Esophagus mucosa (tissue), 1 donor: ENCODE measurements at regions not wholly inside any gene's neighbourhood (a gene's known extent, or its start where the extent isn't known, plus 50 kb on each side); places are given as distances from the start of the nearest gene placed in this dataset.
"Not testable (repeated sequence)": the region's sequence is repeated elsewhere in the genome, so short reads cannot be mapped to it uniquely, and the experiment has no call there.

Source experiments
- ATAC-seq: fragments of 200-7000 bp; cut with Tn5 transposase; one replicate; pipeline ENCODE4 v1.9.1; 2020
- donor health status: DM: yes; HTN: yes; CAD: no.

- ATAC-seq, result no peak
Measured at GRCh38 chr10:83769281-83769820, 370.0 kb upstream of the GHITM start.

GRCh38 chr10:83786701-83787100, 352.6 kb upstream of the GHITM start:
- ATAC-seq, result not testable (repeated sequence)

DNA sequence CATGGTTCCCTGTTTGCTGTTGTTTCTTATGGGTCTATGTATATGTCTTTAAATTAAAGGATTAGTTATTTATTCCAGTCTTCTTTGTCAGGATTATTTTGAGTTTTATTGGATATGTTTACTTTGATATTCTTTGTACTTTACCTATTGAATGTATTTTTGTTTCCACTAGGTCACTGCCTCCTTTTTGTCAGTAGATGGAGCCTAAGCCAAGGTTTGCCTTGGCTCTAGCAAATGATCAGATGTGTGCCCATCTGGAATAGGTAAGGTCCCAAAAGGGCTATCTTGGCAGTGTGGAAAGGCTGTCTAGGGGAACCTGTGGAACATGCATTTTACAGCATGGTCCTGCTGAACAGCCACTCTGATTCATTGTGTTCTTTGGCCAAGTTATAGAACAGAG, 337.3 kb upstream of the GHITM start:
- no peak for ATAC-seq

DNA sequence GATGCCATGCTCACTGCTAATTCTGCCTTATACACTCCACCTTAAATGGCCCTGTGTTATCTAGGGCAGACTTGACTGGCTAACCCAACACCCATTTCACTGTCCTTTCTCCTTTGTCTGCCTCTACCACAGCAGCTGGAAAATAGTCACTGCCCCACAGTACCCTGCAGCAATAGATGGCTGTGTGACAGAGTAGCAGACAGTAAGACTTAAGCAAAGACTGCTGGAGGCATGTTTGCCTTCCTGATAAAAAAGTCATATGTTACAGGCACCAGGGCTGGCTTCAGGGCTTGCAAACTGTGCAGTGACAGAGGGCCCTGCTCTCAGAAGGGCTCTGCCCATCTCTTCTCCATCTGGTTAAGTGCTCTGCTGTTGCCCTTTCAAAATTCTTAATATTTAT, 332.6 kb upstream of the GHITM start:
- no peak for ATAC-seq

DNA sequence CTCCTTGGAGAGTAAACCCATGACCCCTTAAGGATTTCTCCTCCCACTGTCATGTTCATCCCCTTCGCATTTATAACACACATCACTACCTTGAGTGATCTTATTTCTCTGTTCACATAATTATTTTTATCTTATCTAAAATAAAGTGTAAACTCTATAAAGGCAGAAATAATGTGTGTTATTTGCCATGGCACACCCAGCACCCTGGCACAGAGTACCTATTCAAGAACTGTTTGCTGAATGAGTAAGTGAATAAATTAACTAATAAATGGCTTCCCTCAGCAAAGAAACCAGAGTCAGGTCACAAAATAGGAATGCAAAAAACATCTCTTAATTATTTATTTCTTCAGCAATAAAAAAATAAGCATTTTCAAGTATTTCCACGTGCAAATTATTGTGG, 330.3 kb upstream of the GHITM start:
- no peak for ATAC-seq

GRCh38 chr10:83816942-83817341, 322.4 kb upstream of the GHITM start:
- no peak for ATAC-seq

DNA sequence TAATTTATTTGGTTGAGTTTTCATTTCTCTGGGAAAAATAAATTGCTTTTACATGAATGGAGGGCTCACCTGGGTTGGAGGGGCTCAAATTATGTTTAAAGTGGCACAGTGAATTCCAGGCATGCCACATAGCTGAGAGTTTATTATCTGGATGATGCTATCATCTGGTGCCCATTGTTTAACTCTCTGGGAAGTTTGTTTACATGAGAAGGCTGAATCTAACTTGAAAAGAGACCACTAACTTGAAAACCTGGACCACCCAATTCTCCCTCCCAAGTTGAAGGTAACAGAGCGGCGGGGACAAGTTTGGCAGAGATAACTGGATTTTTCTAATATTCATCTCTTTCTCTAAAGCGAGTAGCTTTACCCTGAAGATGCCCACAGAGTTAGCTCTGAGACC, 321.5 kb upstream of the GHITM start:
- ATAC-seq, result no peak

GRCh38 chr10:83819609-83820008, 319.7 kb upstream of the GHITM start:
- no peak for ATAC-seq

DNA sequence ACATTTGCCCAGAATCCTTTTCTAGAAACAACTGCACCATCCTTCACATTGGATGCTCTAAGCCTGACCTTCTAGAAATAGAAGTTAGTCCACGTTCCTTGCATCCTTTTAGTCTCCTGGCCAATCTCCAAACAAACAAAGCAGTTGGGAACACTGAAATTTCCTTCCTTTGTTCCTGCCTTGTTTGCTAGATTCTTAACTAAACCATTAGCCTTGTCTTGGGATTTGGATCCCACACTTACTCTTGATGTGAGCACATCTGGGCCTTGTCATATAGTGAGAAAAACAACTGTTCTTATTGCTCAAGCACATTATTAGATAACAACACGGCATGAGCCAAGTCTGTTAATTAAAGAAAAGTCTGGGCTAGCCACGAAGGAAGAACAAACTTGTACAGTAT, 319.3 kb upstream of the GHITM start:
- ATAC-seq, result no peak

- no peak for ATAC-seq
Measured at GRCh38 chr10:83824099-83824498, 315.2 kb upstream of the GHITM start.

- no peak for ATAC-seq
Measured at GRCh38 chr10:83834096-83834495, 305.2 kb upstream of the GHITM start.

DNA sequence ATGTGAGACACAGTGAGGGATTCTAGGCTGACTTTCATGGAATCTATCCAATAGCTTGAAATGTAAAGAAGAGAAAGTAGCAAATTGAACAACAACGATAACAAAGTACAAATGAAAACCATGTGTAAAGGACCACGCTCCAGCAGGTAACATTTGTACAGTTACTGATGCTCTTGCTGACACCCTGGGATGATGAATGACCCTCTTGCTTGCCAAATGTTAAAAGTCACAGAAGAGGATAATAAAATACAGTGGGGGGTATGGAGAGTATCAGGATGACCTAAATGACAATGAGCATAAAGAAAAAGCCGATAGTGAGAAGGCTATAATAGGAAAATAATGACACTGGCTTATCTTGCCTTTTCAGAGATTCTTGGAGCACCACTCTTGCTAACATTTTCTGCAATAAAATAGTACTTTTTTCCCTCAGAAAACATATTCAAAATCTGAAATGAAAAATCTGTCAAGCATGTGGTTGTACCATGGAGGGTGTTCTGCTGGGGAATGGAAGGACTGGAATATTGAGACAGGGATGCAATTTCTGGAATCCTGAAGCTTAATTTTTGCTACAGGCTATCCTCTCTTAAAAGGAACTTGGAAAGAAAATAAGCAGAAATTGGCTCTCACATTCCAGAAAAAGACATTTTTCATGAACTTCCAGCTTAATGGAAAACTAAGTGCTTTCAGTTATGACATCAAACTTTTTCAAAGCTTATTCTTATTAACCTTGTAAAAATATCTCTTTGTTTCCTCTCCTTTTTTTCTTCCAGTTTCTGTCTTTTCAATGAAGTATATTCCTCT, 303.2 kb upstream of the GHITM start:
- no peak for ATAC-seq

DNA sequence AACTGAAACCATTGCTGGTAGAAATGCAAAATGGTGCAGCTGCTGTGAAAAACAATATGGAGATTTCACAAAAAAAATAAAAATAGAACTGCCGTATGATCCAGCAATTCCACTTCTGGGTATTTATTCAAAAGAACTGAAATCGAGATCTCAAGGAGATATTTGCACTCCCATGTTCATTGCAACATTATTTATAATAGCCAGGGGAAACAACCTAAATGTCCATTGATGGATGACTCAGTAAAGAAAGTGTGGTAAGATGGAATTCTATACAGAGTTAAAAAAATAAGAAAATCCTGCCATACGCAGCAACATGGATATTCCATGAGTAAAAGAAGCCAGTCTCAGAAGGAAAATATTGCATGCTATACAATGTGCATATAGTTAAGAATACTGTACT, 290.6 kb upstream of the GHITM start:
- no peak for ATAC-seq

GRCh38 chr10:83849150-83849549, 290.2 kb upstream of the GHITM start:
- ATAC-seq, result no peak

DNA sequence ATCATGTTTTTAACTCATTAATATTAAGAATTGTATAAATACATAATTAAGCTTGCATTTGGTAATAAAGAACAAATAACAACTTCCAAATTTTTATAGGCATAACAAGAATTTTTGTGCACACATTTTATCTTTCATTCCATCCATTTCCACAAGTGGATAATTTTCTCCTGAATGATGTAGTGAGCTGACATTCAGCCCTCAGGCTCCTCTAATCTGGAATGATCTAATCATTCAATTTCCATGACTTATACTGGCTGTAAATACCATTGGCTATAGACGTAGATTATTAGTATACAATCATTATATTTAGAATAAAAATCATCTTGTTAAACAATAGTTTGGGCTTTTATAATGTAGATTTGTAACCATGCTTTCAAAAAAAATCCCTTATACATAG, 287.2 kb upstream of the GHITM start:
- no peak for ATAC-seq

DNA sequence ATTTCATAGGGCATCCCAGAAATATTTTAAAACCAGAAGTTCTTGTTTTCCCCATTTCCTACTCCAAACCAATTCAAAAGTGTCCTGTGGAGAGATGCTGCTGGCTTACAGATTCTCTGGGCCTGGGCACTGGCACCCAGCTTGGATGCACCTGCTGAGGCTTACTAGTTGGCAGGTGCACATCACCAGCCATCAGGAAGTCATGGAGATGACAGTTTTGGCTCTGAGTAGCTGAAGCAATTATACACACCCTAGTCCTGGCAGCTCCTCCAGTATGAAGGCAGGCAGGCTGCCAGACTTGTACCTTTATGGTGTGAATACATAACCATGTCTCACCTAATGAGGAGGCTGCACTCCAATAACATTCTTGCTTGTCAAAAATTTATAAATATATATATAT, 276.6 kb upstream of the GHITM start:
- no peak for ATAC-seq

DNA sequence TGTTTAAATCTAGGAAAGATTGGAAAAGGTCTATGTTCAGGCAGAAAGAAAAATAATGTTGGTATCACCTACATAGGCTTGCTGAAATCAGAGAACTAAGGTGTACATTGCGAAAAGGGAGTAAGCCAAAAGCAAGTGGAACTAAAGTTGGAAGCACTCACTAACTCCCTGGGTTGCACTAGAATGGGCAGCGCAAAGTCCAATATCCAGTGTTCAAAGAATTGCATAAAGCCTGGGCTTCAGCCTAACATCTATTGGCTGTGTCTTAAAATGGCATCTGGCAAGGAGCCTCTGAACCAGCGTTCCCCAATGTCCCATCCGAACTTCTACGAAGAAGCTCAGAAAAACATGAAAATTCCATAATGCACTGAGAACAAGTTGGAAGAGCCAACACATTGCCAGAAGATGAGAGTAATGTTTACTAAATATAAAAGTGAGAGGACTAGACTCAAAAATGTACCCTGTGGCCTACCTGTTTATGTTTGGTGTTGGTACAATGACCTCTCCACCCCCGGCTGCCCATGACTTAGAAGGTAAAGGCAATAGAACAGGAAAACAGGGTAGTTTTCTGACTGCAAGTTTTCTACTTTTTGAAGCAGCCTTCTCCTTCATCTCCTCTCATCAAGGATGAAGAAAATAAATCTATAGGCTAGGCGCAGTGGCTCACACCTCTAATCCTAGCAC, 275.9 kb upstream of the GHITM start:
- no peak for ATAC-seq

- ATAC-seq, result no peak
Measured at GRCh38 chr10:83869898-83870297, 269.4 kb upstream of the GHITM start.

DNA sequence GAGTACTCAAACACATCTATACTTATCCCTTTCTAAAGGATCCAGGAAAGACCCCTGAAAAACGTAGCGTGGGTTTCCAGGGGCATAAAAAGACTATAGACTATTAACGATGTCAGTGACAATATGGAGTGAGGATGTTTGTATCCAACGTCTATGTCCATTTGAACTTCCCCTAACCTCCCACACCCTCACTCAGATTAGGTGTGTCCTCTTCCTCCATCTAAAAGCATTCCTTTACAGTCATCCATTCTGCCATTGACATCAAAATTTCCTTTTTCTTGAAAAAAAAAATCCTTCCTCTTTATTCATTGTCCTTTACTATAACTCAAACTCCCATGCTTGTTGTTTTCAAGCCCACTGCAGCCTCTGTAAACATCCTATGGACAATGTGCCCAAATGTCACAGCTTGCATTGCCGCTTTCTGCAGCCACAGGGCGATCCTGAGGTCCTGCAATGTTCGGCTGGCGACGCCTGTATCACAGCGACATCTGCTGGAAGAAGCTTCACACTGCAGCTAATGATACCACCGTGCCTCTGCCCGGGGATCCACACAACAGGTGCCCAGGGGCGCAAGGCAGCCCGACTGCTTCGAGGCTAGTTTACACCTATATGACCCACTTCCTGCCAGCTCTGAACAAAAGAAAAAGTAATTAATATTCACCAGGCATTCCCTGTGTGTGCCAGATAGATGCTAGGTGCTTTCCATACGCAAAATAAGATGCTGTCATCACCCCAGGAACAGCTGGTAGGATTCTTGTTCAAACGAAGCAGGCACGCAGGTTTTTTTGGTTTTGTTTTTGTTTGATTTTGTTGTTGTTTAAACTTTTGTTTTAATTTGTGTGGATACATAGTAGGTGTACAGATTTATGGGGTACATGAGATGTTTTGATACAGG, 267.9 kb upstream of the GHITM start:
- ATAC-seq, result peak; percentile 87

DNA sequence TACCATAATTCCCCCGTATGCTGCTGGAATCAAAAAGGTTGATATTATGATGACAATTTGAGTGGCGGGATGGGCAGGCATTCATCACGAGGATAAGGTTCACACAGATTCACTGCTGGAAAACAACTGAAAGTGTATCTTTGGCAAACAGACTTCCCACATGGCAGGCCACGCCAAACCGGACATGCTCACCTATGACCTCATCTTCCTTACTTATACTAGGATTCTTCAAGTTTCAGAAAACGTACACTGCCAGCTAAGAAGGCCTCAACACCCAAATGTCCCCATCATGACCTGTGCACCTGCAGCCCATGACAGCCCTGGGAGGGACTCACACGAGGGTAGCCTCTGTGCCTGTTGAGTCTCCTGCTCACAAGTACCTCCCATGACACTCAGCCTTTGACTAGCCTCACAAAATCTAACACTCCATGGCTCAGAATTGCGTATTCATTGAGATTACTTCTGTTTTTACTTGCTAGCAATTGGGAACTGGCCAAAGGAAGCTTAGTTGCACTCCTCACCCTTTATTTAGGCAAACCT, 259.0 kb upstream of the GHITM start:
- no peak for ATAC-seq

DNA sequence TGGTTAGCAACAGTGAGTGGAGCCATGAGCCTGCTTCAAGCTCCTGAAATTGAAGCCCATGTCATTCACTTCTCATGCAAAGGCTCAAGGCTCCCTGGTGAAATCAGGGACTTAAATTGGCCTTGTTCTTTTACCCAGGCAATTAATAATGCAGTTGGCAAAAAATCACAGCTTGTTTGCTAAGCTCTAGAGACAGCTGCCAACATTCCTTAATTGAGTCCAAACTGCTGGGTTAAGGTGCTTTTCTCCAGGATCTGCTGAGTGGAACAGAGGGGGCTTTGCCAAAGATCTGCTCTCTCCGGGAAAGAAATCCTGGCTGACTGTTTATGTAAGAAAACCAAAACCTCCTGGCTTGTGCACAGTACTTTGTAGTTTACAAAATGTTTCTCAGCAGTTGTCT, 257.6 kb upstream of the GHITM start:
- no peak for ATAC-seq

GRCh38 chr10:83886871-83887270, 252.4 kb upstream of the GHITM start:
- no peak for ATAC-seq

- ATAC-seq, result no peak
Measured at GRCh38 chr10:83892737-83893136, 246.6 kb upstream of the GHITM start.
